Stromal cell of bone marrow (primary cell): ENCODE measurements at regions not wholly inside any gene's neighbourhood (a gene's known extent, or its start where the extent isn't known, plus 50 kb on each side); places are given as distances from the start of the nearest gene placed in this dataset.

Experiments
- DNase-seq: peaks from one replicate; pipeline ENCODE4 v3.0.0-alpha.2; 2012; ENCODE audit warnings: low read depth

DNA sequence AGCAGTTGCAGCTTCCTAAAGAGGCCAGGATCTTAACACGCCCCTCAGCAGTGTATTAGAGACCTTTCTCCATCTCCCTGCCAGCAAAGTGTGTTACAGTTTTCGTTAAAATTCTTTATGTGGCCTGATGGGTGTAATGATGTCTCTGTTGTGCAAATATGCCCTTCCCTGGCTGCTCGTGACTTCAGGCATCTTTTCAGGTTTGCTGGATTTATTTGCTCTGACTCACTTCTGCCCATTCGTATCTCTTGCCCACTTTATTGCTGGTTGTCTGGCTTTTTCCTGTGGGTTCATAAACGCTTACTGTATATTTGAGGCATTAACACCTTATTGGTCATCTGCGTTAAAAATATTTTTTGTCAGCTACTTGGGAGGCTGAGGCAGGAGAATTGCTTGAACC lies 134.5 kb downstream of the ASB1 start:
- no peak for DNase-seq

DNA sequence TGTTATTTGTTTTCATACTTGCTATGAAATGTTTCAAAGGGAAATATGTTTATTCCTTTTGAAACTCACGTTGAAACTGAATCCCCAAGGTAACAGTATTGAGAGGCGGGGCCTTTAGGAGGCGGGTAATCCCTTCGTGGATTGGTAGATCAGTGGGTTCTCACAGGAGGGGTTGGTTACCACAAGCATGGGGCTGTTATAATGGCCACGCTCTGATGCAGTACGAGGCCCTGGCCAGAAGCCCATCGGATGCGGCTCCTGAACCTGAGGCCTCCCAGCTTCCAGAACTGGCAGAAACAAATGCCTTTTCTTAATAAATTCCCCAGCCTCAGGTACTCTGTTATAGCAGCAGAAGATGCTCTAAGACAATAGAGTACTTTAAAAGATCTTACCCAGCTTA lies 135.7 kb downstream of the ASB1 start:
- no peak for DNase-seq

DNA sequence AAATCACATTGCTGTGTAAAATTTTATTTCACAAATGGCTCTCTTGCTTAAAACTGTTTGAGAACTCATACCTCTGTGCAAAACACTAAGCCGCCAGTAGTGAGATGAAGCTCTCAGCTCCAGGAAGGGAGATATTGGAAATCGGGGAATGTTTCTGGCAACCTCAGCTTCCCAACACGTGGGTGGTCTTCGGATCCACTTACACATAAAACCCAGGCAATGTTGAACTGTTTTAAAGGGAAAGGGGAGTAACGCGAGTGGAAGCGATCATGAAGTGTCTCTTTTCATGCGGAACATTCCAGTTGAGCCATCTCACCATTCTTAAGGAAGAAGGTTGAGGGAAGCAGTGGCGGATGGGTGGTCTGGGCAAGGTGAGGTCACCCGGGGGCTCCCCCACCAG lies 136.8 kb downstream of the ASB1 start:
- no peak for DNase-seq

DNA sequence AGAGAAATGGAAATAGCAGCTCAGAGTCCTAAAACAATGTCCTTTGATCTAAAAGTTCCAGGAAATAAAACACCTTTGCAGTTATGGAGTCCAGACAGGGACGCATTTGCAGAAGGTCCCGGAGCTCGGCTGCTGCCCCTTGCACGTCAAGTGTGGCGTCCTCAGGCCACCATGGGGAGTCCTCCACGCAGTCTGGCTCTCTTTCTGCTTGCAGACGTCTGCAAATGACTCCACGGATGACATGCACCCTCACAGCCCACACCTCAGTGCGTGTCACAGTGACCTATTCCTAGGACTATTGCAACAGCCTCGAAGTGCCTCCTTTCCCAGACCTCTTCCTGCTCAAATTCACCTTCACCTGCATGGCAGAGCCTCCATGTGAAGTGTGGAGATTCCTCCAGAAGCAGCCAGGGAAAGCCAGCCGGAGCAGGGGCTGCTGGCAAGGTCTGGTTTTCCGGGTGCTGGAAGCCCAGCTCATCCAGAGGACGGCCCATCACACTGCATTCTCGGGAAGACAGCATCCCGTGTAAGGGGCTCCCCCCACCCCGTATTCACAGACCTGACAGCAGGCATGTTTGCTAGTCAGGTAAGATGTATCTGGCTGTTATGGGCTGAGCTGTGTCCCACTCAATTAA lies 137.7 kb downstream of the ASB1 start:
- no peak for DNase-seq

DNA sequence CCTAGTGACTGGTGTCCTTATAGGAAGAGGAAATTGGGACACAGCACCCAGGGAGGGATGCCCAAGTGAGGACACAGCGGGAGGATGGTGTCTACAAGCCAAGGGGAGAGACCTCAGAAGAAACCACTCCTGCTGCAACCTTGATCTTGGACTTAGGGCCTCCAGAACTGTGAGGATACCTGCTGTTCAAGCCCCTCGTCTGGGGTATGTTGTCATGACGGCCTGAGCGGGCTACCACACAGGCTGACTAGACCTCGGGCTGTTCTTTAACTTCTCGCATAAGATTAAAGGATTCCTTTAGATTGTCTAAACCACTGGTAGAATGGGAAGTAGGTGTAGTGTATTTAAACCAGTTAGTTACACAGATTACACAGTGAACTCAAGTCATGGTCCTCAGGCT lies 138.3 kb downstream of the ASB1 start:
- no peak for DNase-seq

DNA sequence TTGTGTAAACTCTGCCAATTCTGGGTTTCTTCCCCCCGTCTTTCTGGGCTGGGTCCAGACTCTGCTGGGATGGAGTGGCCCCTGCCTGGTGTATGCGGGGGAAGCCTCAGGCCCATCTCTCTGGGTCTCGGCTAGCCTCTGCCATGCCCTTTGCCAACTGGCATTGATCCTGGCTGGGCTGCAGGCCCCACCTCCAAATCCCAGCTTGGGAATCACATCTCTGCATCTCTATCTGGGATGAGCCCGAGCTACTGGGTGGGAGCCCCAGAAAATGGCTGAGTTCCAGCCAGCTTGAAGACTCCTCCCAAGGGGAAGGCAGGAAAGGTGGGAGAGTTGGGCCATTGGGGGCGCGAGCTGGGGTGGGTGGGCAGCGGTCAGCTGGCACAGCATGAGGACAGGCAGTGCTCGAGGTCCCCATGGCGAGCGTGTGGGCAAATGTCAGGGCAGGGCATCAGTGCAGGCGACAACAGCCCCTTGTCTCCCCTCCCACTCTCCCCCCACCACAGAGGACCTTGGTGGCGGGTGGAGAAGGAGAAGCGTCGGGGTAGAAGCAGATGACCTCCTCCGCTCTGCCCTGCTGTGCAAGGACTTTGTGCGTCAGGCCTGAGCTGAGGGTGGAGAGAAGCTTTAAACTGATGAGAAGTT lies 139.4 kb downstream of the ASB1 start:
- DNase-seq, result no peak

DNA sequence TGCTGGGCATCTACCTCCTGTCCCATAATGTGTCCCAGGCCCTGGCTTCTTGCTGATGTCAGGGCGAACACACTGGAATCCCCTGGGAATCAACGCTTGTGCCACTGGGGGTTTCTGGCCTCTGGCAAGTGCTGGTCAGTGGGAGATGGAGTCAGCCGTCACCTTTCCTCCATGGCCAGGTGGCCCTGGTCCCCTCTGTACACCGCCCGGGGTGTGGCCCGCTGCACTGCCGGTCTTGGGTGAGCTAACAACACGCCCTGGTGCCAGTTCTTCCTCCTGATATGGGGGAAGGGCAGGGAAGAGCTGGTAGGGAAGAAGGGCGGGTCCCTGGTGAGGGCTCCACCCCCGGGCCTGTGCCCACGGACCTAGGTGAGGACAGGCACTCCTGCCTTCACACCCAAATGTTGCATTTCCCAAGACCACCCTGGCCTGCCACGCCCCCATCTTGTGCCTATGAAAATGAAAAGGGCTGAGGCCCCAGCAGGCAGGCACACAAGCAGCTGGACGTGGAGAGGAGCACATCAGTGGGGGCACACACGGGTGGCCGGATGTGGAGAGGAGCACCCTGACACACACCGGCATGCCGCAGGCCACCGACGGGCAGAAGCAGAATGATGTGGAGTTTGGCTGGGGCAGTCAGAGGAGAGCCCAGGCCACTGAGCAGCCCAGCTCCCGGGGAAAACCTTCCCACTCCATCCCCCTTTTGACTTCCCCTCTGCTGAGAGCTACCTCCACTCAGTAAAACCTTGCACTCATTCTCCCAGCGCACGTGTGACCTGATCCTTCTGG lies 140.5 kb downstream of the ASB1 start:
- DNase-seq, result no peak

DNA sequence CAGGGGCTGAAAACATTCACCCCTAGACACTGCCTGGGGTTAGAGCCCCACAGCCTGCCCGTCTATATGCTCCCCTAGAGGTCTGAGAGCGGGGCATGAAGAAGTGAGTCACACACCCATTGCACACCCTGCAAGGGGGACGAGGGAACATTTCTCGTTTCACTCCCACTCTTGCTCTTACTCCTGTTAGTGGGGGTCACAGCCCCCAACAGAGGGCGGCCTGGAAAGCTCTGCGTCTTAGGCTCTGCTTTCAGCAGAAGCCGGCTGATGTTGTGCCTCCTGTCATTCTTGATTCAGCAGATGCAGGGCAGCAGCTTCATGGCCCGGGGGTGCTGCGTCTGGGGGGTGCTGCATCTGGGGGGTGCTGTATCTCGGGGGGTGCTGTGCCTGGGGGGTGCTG lies 141.3 kb downstream of the ASB1 start:
- no peak for DNase-seq

DNA sequence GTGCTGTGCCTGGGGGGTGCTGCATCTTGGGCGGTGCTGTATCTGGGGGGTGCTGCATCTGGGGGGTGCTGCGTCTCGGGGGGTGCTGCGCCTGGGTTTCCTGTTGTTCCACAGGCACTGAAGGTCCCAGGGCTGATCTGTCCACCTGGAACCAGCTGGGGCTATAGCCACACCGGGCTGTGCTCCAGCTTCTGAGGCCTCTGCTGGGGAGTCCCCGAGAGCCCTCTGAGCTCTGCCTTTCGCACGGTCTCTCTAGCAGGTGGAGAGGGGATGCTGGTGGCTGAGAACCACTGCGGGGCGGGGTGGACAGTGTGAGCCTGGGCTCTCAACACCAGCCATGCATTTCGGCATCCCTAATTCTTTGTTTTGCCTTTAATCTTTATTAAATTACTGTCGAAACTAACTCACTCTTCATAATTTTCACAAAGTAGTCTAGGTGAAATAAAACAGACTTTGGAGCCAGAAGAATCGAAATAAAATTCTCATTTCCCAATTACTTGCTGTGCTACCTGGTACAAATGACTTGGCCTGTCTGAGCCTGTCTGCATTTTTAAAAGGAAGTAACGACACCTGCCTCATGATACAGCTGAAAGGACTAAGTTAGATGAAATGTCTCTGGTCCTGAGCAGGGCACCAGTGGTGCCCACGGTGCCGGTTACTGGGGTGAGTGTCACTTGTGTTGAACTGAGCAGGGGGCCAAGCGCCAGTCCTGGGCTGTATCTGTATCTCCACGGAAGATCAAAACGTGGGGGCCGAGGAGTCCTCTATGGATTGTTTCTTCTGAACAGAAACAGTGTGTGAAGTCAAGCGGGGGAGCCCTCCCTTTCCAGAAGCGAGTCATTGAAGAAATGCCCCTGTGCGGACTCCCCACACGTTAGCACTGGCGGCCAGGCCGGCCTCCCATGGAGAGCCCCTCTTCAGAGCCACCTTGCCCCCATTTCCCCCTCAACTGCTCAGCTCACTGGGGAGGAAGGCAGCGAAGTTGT lies 142.0 kb downstream of the ASB1 start:
- DNase-seq, result no peak

DNA sequence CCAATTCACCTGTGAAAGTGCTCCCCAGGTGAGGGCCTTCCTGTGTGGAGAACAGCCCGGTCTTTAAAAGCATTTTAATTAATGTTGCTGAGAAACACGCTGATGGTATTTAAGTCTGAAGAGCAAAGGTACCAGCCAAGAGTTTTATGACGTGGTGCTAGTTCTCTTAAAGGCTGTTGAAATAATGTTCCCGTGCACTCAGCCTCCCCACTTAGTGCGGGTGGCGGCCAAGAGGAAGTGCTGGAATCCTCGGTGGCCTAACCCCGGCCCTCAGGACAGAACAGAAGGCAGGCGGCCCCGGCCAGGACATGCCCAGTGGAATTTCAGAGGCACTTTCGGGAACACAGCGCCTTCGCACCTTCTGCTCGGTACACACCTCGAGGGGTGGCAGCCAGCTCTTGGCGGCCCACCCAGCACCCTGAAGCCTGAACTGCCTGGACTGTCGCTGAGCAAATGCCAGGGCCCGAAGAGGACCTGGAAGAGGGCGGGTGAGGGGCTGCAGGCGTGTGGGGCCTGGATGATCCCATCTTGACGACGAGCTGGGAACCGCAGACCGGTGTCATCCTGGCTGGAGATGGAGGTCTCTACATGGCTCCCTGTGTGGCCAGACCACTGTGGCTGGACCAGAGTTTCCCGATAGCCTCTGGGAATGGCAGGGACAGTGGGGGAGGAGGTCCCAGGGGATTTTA lies 142.9 kb downstream of the ASB1 start:
- no peak for DNase-seq

DNA sequence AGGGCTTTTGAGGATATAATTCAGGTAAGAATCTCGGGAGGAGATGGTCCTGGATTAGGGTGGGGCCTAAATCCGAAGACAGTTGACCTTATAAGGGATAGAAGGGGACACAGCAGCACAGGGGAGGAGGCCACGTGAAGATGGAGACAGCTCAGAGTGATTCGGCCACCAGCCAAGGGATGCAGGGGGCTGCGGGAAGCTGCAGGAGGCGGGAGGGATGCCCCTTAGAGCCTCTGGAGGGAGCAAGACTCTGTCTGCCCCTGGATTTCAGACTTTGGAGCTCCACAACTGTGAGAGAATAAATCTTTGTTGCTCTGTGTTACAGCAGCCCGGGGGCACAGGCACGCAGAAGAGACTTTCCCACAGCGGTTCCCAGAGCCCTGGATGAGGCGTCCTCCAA lies 143.7 kb downstream of the ASB1 start:
- no peak for DNase-seq

DNA sequence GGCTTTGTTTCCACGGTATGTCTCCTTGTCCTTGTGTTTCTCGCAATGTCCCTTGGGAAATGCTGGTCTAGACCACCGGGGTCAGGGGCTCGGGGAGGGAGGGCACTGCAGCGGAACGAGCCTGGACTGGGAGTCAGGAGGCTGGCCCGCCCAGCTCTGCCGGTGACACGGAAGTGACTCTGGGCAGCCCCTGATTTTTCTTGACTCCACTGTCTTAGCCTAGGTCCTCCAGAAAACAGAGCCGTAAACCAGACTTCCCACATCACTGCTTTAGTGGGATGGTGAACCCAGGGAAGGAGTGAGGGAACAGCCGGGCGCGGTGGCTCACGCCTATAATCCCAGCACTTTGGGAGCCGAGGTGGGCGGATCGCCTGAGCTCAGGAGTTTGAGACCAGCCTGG lies 144.2 kb downstream of the ASB1 start:
- no peak for DNase-seq

DNA sequence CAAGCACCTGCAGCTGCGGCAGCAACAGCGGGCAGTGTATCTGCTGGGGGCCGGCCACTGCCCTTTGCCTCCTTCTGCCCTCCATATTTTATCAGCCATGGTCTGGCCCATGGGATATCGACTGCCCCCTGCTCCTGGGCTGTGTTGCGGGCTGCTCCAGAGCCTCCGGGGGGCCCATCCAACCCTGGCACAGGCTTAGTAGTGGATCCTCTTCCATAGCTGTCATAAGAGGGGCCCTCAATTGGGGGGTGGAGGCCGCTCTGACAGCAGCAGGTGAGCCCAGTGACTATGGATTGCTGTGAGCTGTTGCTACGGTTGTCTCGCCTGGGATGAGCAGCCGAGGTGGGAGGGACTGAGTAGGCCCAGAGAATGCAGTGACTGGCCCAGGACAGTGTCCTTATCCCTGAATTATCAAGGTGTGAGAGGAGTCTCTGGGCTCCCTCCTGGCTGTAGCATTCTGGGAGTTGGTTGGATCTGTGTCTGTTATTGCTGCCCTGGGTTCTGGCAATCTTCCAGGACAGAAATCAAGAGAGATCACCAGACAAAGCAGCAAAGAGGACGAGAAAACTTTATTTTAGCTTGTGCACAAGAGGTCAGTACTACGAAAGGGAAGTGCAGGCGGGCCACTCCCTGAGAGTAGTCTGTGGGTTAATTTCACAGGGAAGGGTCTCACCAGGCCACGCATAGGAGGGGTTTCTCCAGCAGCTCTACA lies 145.1 kb downstream of the ASB1 start:
- DNase-seq, result no peak

DNA sequence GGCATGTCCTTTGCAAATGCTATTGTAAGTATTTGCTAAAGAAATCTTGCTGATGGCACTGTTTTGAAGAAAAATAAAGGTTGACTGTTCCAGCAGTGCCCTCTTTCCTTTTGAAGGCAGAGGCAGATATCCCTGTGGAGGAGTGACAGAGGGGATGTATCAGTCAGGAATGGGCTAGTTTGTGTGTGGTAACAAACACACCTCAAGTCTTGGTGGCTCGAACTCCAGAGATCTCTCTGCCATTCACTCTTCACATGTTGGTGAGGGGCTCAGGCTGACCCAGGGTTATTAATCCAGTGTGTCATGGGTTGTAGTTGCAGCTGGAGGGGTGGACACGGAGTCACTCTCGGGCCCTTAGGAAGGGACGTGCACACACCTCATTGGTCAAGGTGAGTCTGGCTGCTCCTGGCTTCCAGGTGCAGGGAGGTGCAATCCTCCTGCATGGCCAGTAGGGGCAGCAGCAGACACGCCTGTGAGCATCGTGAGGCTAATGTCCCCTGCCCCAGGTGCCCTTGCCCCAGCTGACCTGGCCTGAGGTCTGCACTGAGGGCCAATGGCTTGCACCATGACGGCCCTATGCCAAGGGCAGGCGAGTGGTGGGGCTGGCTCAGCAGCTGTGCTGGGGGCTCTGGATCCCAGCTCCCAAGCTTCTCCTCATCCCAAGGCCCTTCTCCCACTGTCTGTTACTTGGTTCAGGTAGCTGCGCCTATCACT lies 146.5 kb downstream of the ASB1 start:
- no peak for DNase-seq

DNA sequence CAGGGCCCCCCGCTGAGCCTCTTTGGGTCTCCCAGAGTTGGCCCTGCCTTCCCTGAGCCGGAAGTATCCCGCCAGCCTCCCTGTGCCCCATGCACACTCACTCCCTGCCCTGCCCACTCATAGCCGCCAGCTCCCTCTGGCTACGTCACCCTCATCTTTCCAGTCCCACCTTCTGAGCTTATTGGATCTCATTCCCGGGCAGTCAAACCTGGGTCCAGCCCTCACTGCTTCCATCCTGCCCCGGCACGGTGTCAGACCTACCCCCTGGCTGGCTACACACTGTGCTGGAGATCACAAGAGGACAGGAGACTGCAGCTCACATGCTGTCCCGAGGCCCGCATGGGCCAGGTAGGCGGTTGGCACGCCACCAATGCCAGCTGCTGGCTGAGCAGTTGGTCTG lies 147.2 kb downstream of the ASB1 start:
- no peak for DNase-seq

DNA sequence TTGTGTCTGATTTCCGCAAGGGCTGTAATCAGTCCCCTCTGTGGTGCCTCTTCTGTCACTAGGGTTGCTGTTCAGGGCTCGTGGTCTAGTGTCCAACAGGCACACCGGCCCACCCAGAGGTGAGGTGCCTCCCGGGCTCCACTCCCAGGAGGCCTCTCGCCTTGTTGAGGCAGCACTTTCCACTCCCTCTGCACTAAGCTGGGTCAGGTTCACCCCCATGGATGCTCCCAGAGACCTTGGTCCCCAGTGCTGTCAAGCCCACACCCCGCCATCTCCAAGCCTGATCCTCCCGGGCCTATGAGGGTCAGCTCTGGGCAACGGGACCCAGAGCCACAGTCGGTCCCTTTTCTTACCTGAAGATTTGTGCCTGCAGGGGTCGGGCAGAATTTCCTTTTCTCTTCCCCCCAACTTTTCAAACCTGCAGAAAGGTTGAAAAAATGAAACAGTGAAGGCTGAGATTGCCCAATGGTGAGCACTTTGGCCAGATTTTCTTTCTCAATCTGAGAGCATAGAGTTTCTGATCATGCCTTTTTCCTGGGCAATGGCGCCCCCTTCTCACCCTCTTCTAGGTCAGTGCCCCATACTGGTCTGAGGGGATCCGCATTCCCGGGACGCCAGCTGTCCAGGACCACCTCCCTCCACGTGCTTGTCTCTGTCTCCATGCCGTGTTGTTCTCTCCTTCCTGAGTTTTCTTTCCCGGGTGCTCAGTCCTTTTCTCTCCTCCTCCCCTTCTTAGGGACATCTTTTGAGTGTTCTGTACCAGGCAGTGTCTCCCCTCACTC lies 148.0 kb downstream of the ASB1 start:
- DNase-seq, result no peak

DNA sequence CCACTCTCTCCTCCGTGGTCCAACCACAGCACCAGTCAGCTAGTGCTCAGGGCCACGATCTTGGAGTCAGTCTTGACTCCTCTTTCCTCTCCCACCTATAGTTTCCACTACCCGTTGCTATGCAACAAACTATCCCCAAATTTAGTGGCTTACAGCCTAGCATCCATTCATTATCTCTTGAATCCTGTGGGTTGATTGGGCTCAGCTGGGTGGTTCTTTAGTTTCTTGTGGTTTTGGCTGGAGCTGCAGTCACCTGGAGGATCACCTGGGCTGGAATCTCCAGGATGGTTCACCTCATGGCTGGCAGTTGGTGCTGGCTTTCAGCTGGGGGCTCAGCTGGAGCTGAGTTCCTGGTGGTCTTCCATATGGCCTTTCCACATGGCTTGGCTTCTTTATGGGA lies 149.9 kb downstream of the ASB1 start:
- no peak for DNase-seq

DNA sequence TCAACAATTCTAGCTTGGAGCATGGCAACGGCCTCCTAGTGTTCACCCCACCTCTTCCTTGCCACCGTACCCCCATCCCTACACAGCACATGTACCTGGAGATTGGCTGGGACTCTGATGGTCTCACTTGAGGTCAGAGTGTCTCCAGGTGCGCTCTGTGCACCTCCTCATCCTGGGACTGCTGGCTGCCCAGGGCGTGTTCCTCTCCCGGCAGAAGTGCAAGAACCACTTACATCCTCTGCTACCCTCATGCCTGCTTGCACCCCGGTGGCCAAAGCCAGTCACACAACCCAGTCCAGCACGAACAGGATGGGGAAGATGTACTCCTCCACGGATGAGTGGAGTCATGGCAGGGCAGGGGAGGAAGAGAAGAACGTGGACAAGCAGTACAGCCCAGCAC lies 151.5 kb downstream of the ASB1 start:
- DNase-seq, result no peak

DNA sequence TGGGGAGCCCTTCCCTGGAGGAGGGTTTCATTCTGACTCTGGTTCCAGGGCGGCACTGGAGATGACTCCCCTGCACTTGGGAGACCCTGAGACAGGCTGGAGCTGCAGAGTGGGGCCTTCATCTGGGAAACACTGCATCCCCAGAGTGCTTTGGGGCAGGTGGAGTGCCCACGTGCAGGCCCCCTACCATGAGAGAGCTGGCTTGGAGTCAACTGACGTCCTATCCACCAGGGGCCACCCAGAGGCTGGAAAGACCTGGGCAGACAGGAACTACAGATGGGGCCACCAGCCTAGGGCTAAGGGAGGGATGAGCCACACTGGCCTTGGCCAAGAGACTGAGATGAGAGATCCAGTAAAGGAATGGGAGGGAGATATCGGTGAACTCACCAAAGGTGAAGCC lies 153.8 kb downstream of the ASB1 start:
- no peak for DNase-seq

DNA sequence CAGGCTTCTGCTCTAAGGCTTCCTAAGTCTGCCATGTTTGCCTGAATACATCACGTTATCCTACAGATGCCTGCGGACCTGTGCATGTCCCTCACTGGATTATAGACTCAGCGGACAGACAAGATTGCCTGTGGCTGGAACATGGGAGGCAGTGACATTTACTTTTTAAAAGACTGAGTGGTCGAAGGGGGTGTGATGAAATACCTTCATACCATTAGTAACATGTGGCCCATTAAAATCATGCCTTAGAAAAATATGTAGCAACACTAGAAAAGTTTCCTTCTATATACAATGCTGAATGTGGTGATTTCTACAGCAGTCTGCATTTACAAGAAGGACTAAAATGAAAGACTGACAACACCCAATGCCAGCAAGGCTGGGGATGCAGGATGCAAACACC lies 154.4 kb downstream of the ASB1 start:
- no peak for DNase-seq
